ENCODE measurements at regions not wholly inside any gene's neighbourhood (a gene's known extent, or its start where the extent isn't known, plus 50 kb on each side); places are given as distances from the start of the nearest gene placed in this dataset.

- Histone ChIP-seq H2AFZ (ENCODE audit: low read depth, low read length, severe bottlenecking) (no peak overlapping the region), H3K4me3 (ENCODE audit: insufficient read depth, low read length, poor library complexity, severe bottlenecking) (no peak overlapping the region), H3K9me2 (replicated peaks; ENCODE audit: insufficient read depth, low read length) (no peaks in the 10 kb centered on the region), H3K79me2 (ENCODE audit: insufficient read depth, low read length) (no peaks in the 10 kb centered on the region), H3K27me3 (ENCODE audit: low read length) (no peaks in the 10 kb centered on the region), H3K9me3 (ENCODE audit: insufficient read depth, low read length) (no peaks in the 10 kb centered on the region), H3K36me3 (ENCODE audit: low read length) (no peaks in the 10 kb centered on the region), H3F3A (ENCODE audit: insufficient read depth) (no peaks in the 10 kb centered on the region), H3K27ac (ENCODE audit: low read depth, low read length) (no peak overlapping the region), H3K9ac (ENCODE audit: low read length) (no peak overlapping the region), H3K4me2 (ENCODE audit: low read depth, low read length, poor library complexity, severe bottlenecking) (no peak overlapping the region), H4K20me1 (ENCODE audit: low read depth, low read length) (no peaks in the 10 kb centered on the region)
- TF ChIP-seq CTCF (IDR thresholded peaks at IDR 0.05; ENCODE audit: insufficient read depth, low read length, poor library complexity, severe bottlenecking): no peak
- no peak for TF ChIP-seq EZH2phosphoT487 (conservative IDR thresholded peaks at IDR 0.05; ENCODE audit: low read length)
Observed at GRCh38 chr14:37707716-37708115, 112.3 kb downstream of the TTC6 start.

GRCh38 chr14:37708481-37708880 is 113.1 kb downstream of the TTC6 start:
- Histone ChIP-seq H3K79me2 (ENCODE audit: insufficient read depth, low read length) (no peaks in the 10 kb centered on the region), H3K9me3 (ENCODE audit: insufficient read depth, low read length) (no peaks in the 10 kb centered on the region), H3K9ac (ENCODE audit: low read length) (no peak overlapping the region), H4K20me1 (ENCODE audit: low read depth, low read length) (no peaks in the 10 kb centered on the region), H3F3A (ENCODE audit: insufficient read depth) (no peaks in the 10 kb centered on the region), H2AFZ (ENCODE audit: low read depth, low read length, severe bottlenecking) (no peak overlapping the region), H3K36me3 (ENCODE audit: low read length) (no peaks in the 10 kb centered on the region), H3K27ac (ENCODE audit: low read depth, low read length) (no peak overlapping the region), H3K27me3 (ENCODE audit: low read length) (no peaks in the 10 kb centered on the region), H3K9me2 (replicated peaks; ENCODE audit: insufficient read depth, low read length) (no peaks in the 10 kb centered on the region), H3K4me2 (ENCODE audit: low read depth, low read length, poor library complexity, severe bottlenecking) (no peak overlapping the region), H3K4me3 (ENCODE audit: insufficient read depth, low read length, poor library complexity, severe bottlenecking) (no peak overlapping the region)
- TF ChIP-seq EZH2phosphoT487 (conservative IDR thresholded peaks at IDR 0.05; ENCODE audit: low read length) (no peak), CTCF (IDR thresholded peaks at IDR 0.05; ENCODE audit: insufficient read depth, low read length, poor library complexity, severe bottlenecking) (no peak)

GRCh38 chr14:37709419-37710195 is 114.2 kb downstream of the TTC6 start:
- TF ChIP-seq CTCF (IDR thresholded peaks at IDR 0.05; ENCODE audit: insufficient read depth, low read length, poor library complexity, severe bottlenecking) (no peak), EZH2phosphoT487 (conservative IDR thresholded peaks at IDR 0.05; ENCODE audit: low read length) (no peak)
- H3K4me3 ChIP-seq (ENCODE audit: insufficient read depth, low read length, poor library complexity, severe bottlenecking): no peak overlapping the region
- H3F3A ChIP-seq (ENCODE audit: insufficient read depth): no peaks in the 10 kb centered on the region
- H3K27ac ChIP-seq (ENCODE audit: low read depth, low read length): no peak overlapping the region
- H4K20me1 ChIP-seq (ENCODE audit: low read depth, low read length): no peaks in the 10 kb centered on the region
- H3K36me3 ChIP-seq (ENCODE audit: low read length): no peaks in the 10 kb centered on the region
- H3K4me2 ChIP-seq (ENCODE audit: low read depth, low read length, poor library complexity, severe bottlenecking): no peak overlapping the region
- H3K9me2 ChIP-seq (replicated peaks; ENCODE audit: insufficient read depth, low read length): no peaks in the 10 kb centered on the region
- H3K9me3 ChIP-seq (ENCODE audit: insufficient read depth, low read length): no peaks in the 10 kb centered on the region
- H3K9ac ChIP-seq (ENCODE audit: low read length): no peak overlapping the region
- H2AFZ ChIP-seq (ENCODE audit: low read depth, low read length, severe bottlenecking): no peak overlapping the region
- H3K79me2 ChIP-seq (ENCODE audit: insufficient read depth, low read length): no peaks in the 10 kb centered on the region
- H3K27me3 ChIP-seq (ENCODE audit: low read length): no peaks in the 10 kb centered on the region
